ENCODE measurements at regions not wholly inside any gene's neighbourhood (a gene's known extent, or its start where the extent isn't known, plus 50 kb on each side); places are given as distances from the start of the nearest gene placed in this dataset.
A peak's percentile ranks its signal among the peaks of the same experiment; 100 is the strongest.

- ChIA-PET CTCF (interaction anchor here (1.0 to 2.1 kb wide), 4 partner anchors 43 to 368 kb away, joined by 3 to 11 read pairs (median 3); no protein-coding TSS in a partner anchor), POLR2A (no interaction called here)
- Histone ChIP-seq H3K27me3 (ENCODE audit: control insufficient read depth in 2 of 2, insufficient read depth in 2 of 2, low read length in 2 of 2) (no peaks in the 10 kb centered on the region), H3K36me3 (ENCODE audit: control insufficient read depth in 2 of 2, extremely low read depth in 1 of 2, insufficient read depth in 2 of 2, low read length in 2 of 2) (no peaks in the 10 kb centered on the region), H3K9me1 (replicated peaks; ENCODE audit: control insufficient read depth, extremely low read depth, insufficient read depth, low read length) (no peaks in the 10 kb centered on the region), H3K4me2 (ENCODE audit: insufficient read depth, low read length) (no peak overlapping the region), H3K9ac (replicated peaks; ENCODE audit: extremely low read depth, insufficient read depth, low read length) (no peak overlapping the region), H3K27ac (ENCODE audit: insufficient read depth, low read depth, low read length) (no peak overlapping the region), H3K4me1 (ENCODE audit: control insufficient read depth, extremely low read depth, insufficient read depth, low read length) (no peaks in the 10 kb centered on the region), H4K20me1 (replicated peaks; ENCODE audit: control insufficient read depth, extremely low read depth, insufficient read depth, low read length) (no peaks in the 10 kb centered on the region), H3K79me2 (ENCODE audit: control insufficient read depth, insufficient read depth, low read length) (no peaks in the 10 kb centered on the region), H3K9me3 (replicated peaks; ENCODE audit: control insufficient read depth, insufficient read depth, low read length) (no peaks in the 10 kb centered on the region), H3K4me3 (replicated peaks in 1 of 3; ENCODE audit: insufficient read depth in 1 of 3, low read depth in 1 of 3, low read length in 3 of 3) (no peak overlapping the region), H2AFZ (ENCODE audit: low read depth, low read length) (no peak overlapping the region)
- no peak for DNase-seq (ENCODE audit: low read depth, low spot score)
- FAIRE-seq: no peak
- TF ChIP-seq POLR2A (IDR thresholded peaks at IDR 0.05; ENCODE audit: low read depth, low read length) (no peak), CTCF (IDR thresholded peaks at IDR 0.05; ENCODE audit: extremely low read depth in 1 of 2, insufficient read depth in 1 of 2, low read depth in 1 of 2, low read length in 2 of 2) (peak; percentile 67 to 85)
- dilution Hi-C loops (cut with MboI; ENCODE audit: extremely low pct_ligation_motif_present, low sequenced_read_pairs): no loop called here
- no TSS peak for BruUV-seq (replicated peaks)
- intact Hi-C loops (cut with micrococcal nuclease): loop anchor here (1.0 kb wide), 1 partner anchor 101 kb away; no protein-coding TSS in a partner anchor
These were observed 53.0 kb upstream of the ATP12A start for GRCh38 chr13:24627090-24627714.

- intact Hi-C loops (cut with micrococcal nuclease): loop anchor here (1.0 kb wide), 1 partner anchor 100 kb away; no protein-coding TSS in a partner anchor
- Histone ChIP-seq H3K27me3 (ENCODE audit: control insufficient read depth in 2 of 2, insufficient read depth in 2 of 2, low read length in 2 of 2) (no peaks in the 10 kb centered on the region), H3K79me2 (ENCODE audit: control insufficient read depth, insufficient read depth, low read length) (no peaks in the 10 kb centered on the region), H3K27ac (ENCODE audit: insufficient read depth, low read depth, low read length) (no peak overlapping the region), H3K9me3 (replicated peaks; ENCODE audit: control insufficient read depth, insufficient read depth, low read length) (no peaks in the 10 kb centered on the region), H3K4me2 (ENCODE audit: insufficient read depth, low read length) (no peak overlapping the region), H3K9me1 (replicated peaks; ENCODE audit: control insufficient read depth, extremely low read depth, insufficient read depth, low read length) (no peaks in the 10 kb centered on the region), H2AFZ (ENCODE audit: low read depth, low read length) (no peak overlapping the region), H4K20me1 (replicated peaks; ENCODE audit: control insufficient read depth, extremely low read depth, insufficient read depth, low read length) (no peaks in the 10 kb centered on the region), H3K4me1 (ENCODE audit: control insufficient read depth, extremely low read depth, insufficient read depth, low read length) (no peaks in the 10 kb centered on the region), H3K36me3 (ENCODE audit: control insufficient read depth in 2 of 2, extremely low read depth in 1 of 2, insufficient read depth in 2 of 2, low read length in 2 of 2) (no peaks in the 10 kb centered on the region), H3K9ac (replicated peaks; ENCODE audit: extremely low read depth, insufficient read depth, low read length) (no peak overlapping the region), H3K4me3 (replicated peaks in 1 of 3; ENCODE audit: insufficient read depth in 1 of 3, low read depth in 1 of 3, low read length in 3 of 3) (no peak overlapping the region)
- BruUV-seq (replicated peaks): no TSS peak
- DNase-seq (ENCODE audit: low read depth, low spot score) (no peak), FAIRE-seq (no peak)
- TF ChIP-seq MAX (IDR thresholded peaks at IDR 0.05; ENCODE audit: insufficient read depth, insufficient read length): no peak
- no peak for TF ChIP-seq FOS (IDR thresholded peaks at IDR 0.05; ENCODE audit: borderline replicate concordance, insufficient read depth, low read length)
- POLR2A ChIA-PET: no interaction called here
- CTCF ChIA-PET: interaction anchor here (1.0 to 2.1 kb wide), 5 partner anchors 9 to 367 kb away, joined by 3 to 11 read pairs (median 3); no protein-coding TSS in a partner anchor
- dilution Hi-C loops (cut with MboI; ENCODE audit: extremely low pct_ligation_motif_present, low sequenced_read_pairs): no loop called here
These were observed 52.3 kb upstream of the ATP12A start for GRCh38 chr13:24627946-24628345.

All from endothelial cell of umbilical vein (primary cell).